ENCODE measurements at regions not wholly inside any gene's neighbourhood (a gene's known extent, or its start where the extent isn't known, plus 50 kb on each side); places are given as distances from the start of the nearest gene placed in this dataset.

GRCh38 chr3:24650839-24651238, 156.2 kb upstream of the THRB start:
- no peak for DNase-seq
- POLR2A ChIA-PET (ENCODE audit: unreplicated experiment): no interaction called here
- WGBS, 2 experiments (ENCODE audit: extremely low coverage in 2 of 2, insufficient read length in 1 of 2): no CpG with 5 or more reads among the region's 1 CpG

More at GRCh38 chr3:24650839-24651238, 156.2 kb upstream of the THRB start:
- intact Hi-C loops (cut with micrococcal nuclease): no loop called here
- H4K5ac ChIP-seq (ENCODE audit: low read depth, low read length): no peak overlapping the region
- H2BK120ac ChIP-seq (ENCODE audit: low read depth, low read length): no peak overlapping the region
- H3K18ac ChIP-seq (ENCODE audit: low read depth, low read length): no peak overlapping the region
- in situ Hi-C loops (cut with MboI; ENCODE audit: low sequenced_read_pairs): no loop called here
- H4K20me1 ChIP-seq (ENCODE audit: insufficient read depth, low read length): no peaks in the 10 kb centered on the region
- no peaks in the 10 kb centered on the region for H3K9me3 ChIP-seq (ENCODE audit: control insufficient read depth, insufficient read depth, low read length)
- H4K91ac ChIP-seq (ENCODE audit: insufficient read depth, low read depth, low read length): no peak overlapping the region
- dilution Hi-C loops (cut with HindIII; ENCODE audit: low sequenced_read_pairs, unreplicated experiment): no loop called here
- no peak overlapping the region for H2AK9ac ChIP-seq (replicated peaks; ENCODE audit: low read depth, low read length, poor library complexity)
- H2BK5ac ChIP-seq (ENCODE audit: low read depth, low read length, poor library complexity, severe bottlenecking): no peak overlapping the region
- no peak overlapping the region for H2BK15ac ChIP-seq (ENCODE audit: low read depth, low read length)
- no peaks in the 10 kb centered on the region for H3K36me3 ChIP-seq (ENCODE audit: control insufficient read depth, insufficient read depth, low read length)
- H3K27me3 ChIP-seq (ENCODE audit: control insufficient read depth, insufficient read depth, low read length): no peaks in the 10 kb centered on the region
- CTCF ChIA-PET: no interaction called here
- H2BK20ac ChIP-seq (ENCODE audit: low read depth, low read length): no peak overlapping the region
- no peaks in the 10 kb centered on the region for H3K9me1 ChIP-seq (ENCODE audit: insufficient read depth, low read length)
- H3K27ac ChIP-seq (ENCODE audit: insufficient read depth, low read length): no peak overlapping the region
- no peak overlapping the region for H3K14ac ChIP-seq (replicated peaks; ENCODE audit: low read depth, low read length)
- BruUV-seq (replicated peaks): no TSS peak
- H2AK5ac ChIP-seq (ENCODE audit: low read depth, low read length): no peak overlapping the region
- H3K4ac ChIP-seq (ENCODE audit: low read depth, low read length): no peak overlapping the region
- no peak overlapping the region for H3K23ac ChIP-seq (ENCODE audit: low read depth, low read length)
- no peaks in the 10 kb centered on the region for H3K79me1 ChIP-seq (ENCODE audit: low read depth in 1 of 2, low read length in 2 of 2)
- no peak overlapping the region for H3K56ac ChIP-seq (ENCODE audit: extremely low read depth, insufficient read depth, low read length)
- no peak for ATAC-seq (ENCODE audit: low read depth)
- no peaks in the 10 kb centered on the region for H3K4me1 ChIP-seq (ENCODE audit: control insufficient read depth, insufficient read depth, low read length)
- no peak overlapping the region for H3K9ac ChIP-seq (ENCODE audit: low read depth, low read length)
- H2AFZ ChIP-seq (replicated peaks; ENCODE audit: low read length, poor library complexity): no peak overlapping the region
- no peak overlapping the region for H3K4me3 ChIP-seq (ENCODE audit: insufficient read depth, low read depth, low read length)
- TF ChIP-seq RFX5 (IDR thresholded peaks at IDR 0.05; ENCODE audit: low read depth, low read length) (no peak), SMC3 (IDR thresholded peaks at IDR 0.05; ENCODE audit: low read depth, low read length) (no peak), CEBPB (IDR thresholded peaks at IDR 0.05; ENCODE audit: low read depth, low read length) (no peak), RAD21 (IDR thresholded peaks at IDR 0.05; ENCODE audit: low read length) (no peak), ELK1 (IDR thresholded peaks at IDR 0.05; ENCODE audit: borderline replicate concordance, low read depth, low read length) (no peak)
- H3K4me2 ChIP-seq (ENCODE audit: low read depth, low read length): no peak overlapping the region
- no peak overlapping the region for H4K8ac ChIP-seq (ENCODE audit: low read depth in 2 of 2, low read length in 2 of 2)
